ENCODE measurements at regions not wholly inside any gene's neighbourhood (a gene's known extent, or its start where the extent isn't known, plus 50 kb on each side); places are given as distances from the start of the nearest gene placed in this dataset.

DNA sequence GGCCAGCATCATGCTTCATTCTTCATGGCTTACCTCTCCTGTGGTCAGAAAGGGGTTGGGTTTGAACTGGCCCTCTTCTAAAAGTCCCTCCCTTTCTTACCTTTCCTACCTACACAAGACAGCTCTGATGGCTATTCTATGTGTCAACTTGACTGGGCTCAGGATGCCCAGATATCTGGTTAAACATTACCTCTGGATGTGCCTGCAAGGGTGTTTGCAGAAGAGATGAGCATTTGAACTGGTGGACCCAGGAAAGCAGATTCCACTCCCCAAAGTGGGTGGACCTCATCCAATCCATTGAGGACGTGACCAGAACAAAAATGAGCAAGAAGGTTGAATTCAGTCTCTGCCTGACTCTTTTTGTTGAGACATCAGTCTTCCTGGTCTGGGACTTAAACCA lies 79.0 kb upstream of the TCF7L2 start:
- 0% methylated on average over 1 of the region's 1 CpG for WGBS (ENCODE audit: insufficient coverage, low coverage, missing lambda C conversion rate)
- no TSS peak for BruUV-seq (replicated peaks)
- no peaks in the 10 kb centered on the region for H3K79me2 ChIP-seq (ENCODE audit: control insufficient read depth, insufficient read depth, low read length)
- H3K27ac ChIP-seq (ENCODE audit: extremely low read depth, low read depth, low read length), result no peak overlapping the region
- ChIA-PET CTCF (ENCODE audit: low intra/inter-chr PET ratio) (no interaction called here), POLR2A (no interaction called here)
- H3K27me3 ChIP-seq (ENCODE audit: control insufficient read depth in 2 of 2, insufficient read depth in 2 of 2, low read length in 2 of 2), result no peaks in the 10 kb centered on the region; a peak in 1 of 5 replicates
- H3K4me3 ChIP-seq, result no peak overlapping the region
- H3K9me3 ChIP-seq (replicated peaks; ENCODE audit: control insufficient read depth, insufficient read depth, low read depth, low read length), result no peaks in the 10 kb centered on the region
- H4K20me1 ChIP-seq (replicated peaks; ENCODE audit: control insufficient read depth, insufficient read depth, low read length), result no peaks in the 10 kb centered on the region
- no peak overlapping the region for H3K9ac ChIP-seq (ENCODE audit: insufficient read depth in 1 of 2, low read depth in 2 of 2, low read length in 2 of 2)
- H2AFZ ChIP-seq (ENCODE audit: low read depth, low read length), result no peak overlapping the region
- H3K4me1 ChIP-seq (replicated peaks in 1 of 2; ENCODE audit: control insufficient read depth in 2 of 2, insufficient read depth in 2 of 2, low read length in 2 of 2), result no peaks in the 10 kb centered on the region
- no peak overlapping the region for H3K4me2 ChIP-seq (ENCODE audit: insufficient read depth, low read length)
- no peaks in the 10 kb centered on the region for H3K36me3 ChIP-seq (ENCODE audit: control insufficient read depth, insufficient read depth, low read length)
- in situ Hi-C loops (cut with MboI), result no loop called here
- DNase-seq (ENCODE audit: extremely low read depth in 1 of 4, low spot score in 3 of 4), result no peak
- intact Hi-C loops (cut with micrococcal nuclease), result no loop called here
- no peak for FAIRE-seq
- ATAC-seq, result no peak
- H3K9me1 ChIP-seq (ENCODE audit: control insufficient read depth, insufficient read depth, low read length), result no peaks in the 10 kb centered on the region
- TF ChIP-seq FIP1L1 (IDR thresholded peaks at IDR 0.05; ENCODE audit: low read depth, low read length, poor library complexity, severe bottlenecking) (no peak), ZNF609 (CRISPR knock-in tag; IDR thresholded peaks at IDR 0.05; ENCODE audit: borderline replicate concordance) (no peak), SP1 (CRISPR knock-in tag; IDR thresholded peaks at IDR 0.05) (no peak), KDM5B (IDR thresholded peaks at IDR 0.05; ENCODE audit: insufficient replicate concordance, low read depth, low read length) (no peak), CHCHD3 (CRISPR knock-in tag; IDR thresholded peaks at IDR 0.05) (no peak), DMBX1 (CRISPR knock-in tag; IDR thresholded peaks at IDR 0.05; ENCODE audit: borderline replicate concordance) (no peak), MTA2 (IDR thresholded peaks at IDR 0.05; ENCODE audit: low read depth) (no peak), TCFL5 (CRISPR knock-in tag; conservative IDR thresholded peaks at IDR 0.05) (no peak), ETS2 (tag; IDR thresholded peaks at IDR 0.05; ENCODE audit: borderline replicate concordance, poor library complexity, severe bottlenecking) (no peak), TAF1 (IDR thresholded peaks at IDR 0.05; ENCODE audit: control insufficient read depth, extremely low read depth, insufficient read depth, low read length, severe bottlenecking) (no peak), TBL1XR1 (IDR thresholded peaks at IDR 0.05; ENCODE audit: low read length in 2 of 2) (no peak), YY1 (IDR thresholded peaks at IDR 0.05; ENCODE audit: borderline replicate concordance in 1 of 3, control insufficient read depth in 1 of 3, extremely low read depth in 1 of 3, insufficient read depth in 3 of 3, insufficient read length in 1 of 3, insufficient replicate concordance in 2 of 3, low read depth in 1 of 3, low read length in 2 of 3) (no peak)

Data from K562 (cell line).